HCT116 (cell line): ENCODE measurements at regions not wholly inside any gene's neighbourhood (a gene's known extent, or its start where the extent isn't known, plus 50 kb on each side); places are given as distances from the start of the nearest gene placed in this dataset.

Experiments
- JUND ChIP-seq: IDR thresholded peaks from 2 replicates; pipeline ENCODE4 v1.6.1; 2012
- POLR2AphosphoS5 ChIP-seq: IDR thresholded peaks from 2 replicates; pipeline ENCODE4 v1.6.1; 2011; ENCODE audit warnings: mild to moderate bottlenecking, low read depth, low read length, moderate library complexity
- TCF7L2 ChIP-seq: IDR thresholded peaks from 2 replicates; pipeline ENCODE4 v1.7.0; 2011; ENCODE audit warnings: borderline replicate concordance, inconsistent platforms; ENCODE audit not compliant: insufficient read depth, insufficient read length; ENCODE audit errors: extremely low read depth
- YY1 ChIP-seq: IDR thresholded peaks from 2 replicates; pipeline ENCODE4 v1.6.1; 2011; ENCODE audit warnings: low read length, low read depth, moderate library complexity, mild to moderate bottlenecking; ENCODE audit not compliant: insufficient replicate concordance; ENCODE audit errors: extremely low read depth
- TF ChIP-seq, protein P1 (sequence below): IDR thresholded peaks from 2 replicates; pipeline ENCODE4 v1.6.1; 2011; ENCODE audit warnings: mild to moderate bottlenecking, low read length, moderate library complexity; ENCODE audit not compliant: insufficient replicate concordance; ENCODE audit errors: extremely low read depth
- TF ChIP-seq, protein P2 (sequence below): IDR thresholded peaks from 2 replicates; pipeline ENCODE4 v1.6.1; 2012
- TF ChIP-seq, protein P3 (sequence below), 3 experiments: fragments of 200-600 bp in 1 of 3; sonication (generic) in 1 of 3; IDR thresholded peaks in 2 of 3; conservative IDR thresholded peaks in 1 of 3; 2 replicates each; pipeline ENCODE4 v1.5.1; 2012 to 2017; ENCODE audit warnings: low read depth in 2 of 3, low read length in 2 of 3, antibody characterized with exemption in 1 of 3, borderline replicate concordance in 1 of 3, control low read depth in 1 of 3, mild to moderate bottlenecking in 1 of 3, mixed read lengths in 1 of 3, mixed run types in 1 of 3, moderate library complexity in 1 of 3; ENCODE audit not compliant: insufficient read depth in 1 of 3

DNA sequence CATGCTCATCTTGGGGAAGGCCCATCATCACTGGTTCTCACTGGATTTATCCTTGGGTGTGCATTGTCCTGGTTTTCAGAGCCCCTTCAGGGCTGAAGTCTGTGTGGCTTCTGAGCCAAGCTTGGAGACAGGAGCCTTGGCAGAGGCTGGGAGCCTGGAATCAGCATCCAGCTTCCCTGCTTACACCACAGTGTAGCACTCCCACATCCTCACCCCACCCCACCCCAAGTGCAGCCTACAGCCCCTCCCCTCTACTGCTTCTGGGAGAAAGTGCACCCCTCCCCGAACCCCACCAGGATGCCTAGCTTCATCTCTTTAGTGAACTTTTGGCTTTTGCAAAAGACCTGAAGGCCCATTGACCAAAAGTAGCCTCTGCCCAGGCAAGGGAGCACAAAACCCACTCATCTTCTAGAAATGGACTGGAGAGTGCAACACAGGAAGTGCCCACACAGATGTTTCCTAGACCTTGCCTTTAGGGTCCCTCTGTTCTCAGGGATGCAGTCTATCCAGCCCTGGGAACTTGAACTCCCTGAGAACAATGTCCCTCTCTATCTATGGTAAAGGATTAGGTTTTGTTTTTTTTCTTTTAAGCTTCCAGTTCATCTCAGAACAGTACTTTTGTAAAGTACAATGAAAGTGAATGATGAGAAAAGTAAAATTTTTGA lies 189.7 kb downstream of the PALM2AKAP2 start:
- TF ChIP-seq, protein P1, sequence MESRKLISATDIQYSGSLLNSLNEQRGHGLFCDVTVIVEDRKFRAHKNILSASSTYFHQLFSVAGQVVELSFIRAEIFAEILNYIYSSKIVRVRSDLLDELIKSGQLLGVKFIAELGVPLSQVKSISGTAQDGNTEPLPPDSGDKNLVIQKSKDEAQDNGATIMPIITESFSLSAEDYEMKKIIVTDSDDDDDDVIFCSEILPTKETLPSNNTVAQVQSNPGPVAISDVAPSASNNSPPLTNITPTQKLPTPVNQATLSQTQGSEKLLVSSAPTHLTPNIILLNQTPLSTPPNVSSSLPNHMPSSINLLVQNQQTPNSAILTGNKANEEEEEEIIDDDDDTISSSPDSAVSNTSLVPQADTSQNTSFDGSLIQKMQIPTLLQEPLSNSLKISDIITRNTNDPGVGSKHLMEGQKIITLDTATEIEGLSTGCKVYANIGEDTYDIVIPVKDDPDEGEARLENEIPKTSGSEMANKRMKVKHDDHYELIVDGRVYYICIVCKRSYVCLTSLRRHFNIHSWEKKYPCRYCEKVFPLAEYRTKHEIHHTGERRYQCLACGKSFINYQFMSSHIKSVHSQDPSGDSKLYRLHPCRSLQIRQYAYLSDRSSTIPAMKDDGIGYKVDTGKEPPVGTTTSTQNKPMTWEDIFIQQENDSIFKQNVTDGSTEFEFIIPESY = no peak
- TF ChIP-seq, protein P2, sequence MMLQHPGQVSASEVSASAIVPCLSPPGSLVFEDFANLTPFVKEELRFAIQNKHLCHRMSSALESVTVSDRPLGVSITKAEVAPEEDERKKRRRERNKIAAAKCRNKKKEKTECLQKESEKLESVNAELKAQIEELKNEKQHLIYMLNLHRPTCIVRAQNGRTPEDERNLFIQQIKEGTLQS = no peak
- TF ChIP-seq, protein P3, sequence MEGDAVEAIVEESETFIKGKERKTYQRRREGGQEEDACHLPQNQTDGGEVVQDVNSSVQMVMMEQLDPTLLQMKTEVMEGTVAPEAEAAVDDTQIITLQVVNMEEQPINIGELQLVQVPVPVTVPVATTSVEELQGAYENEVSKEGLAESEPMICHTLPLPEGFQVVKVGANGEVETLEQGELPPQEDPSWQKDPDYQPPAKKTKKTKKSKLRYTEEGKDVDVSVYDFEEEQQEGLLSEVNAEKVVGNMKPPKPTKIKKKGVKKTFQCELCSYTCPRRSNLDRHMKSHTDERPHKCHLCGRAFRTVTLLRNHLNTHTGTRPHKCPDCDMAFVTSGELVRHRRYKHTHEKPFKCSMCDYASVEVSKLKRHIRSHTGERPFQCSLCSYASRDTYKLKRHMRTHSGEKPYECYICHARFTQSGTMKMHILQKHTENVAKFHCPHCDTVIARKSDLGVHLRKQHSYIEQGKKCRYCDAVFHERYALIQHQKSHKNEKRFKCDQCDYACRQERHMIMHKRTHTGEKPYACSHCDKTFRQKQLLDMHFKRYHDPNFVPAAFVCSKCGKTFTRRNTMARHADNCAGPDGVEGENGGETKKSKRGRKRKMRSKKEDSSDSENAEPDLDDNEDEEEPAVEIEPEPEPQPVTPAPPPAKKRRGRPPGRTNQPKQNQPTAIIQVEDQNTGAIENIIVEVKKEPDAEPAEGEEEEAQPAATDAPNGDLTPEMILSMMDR (IDR thresholded peaks at IDR 0.05 in 2 of 3, conservative IDR thresholded peaks at IDR 0.05 in 1 of 3; ENCODE audit: borderline replicate concordance in 1 of 3, insufficient read depth in 1 of 3, low read depth in 2 of 3, low read length in 2 of 3) = no peak
- TF ChIP-seq TCF7L2 = no peak
- TF ChIP-seq JUND = no peak
- no peak for TF ChIP-seq POLR2AphosphoS5
- no peak for TF ChIP-seq YY1
